ENCODE measurements at regions not wholly inside any gene's neighbourhood (a gene's known extent, or its start where the extent isn't known, plus 50 kb on each side); places are given as distances from the start of the nearest gene placed in this dataset.
"Not testable (repeated sequence)": the region's sequence is repeated elsewhere in the genome, so short reads cannot be mapped to it uniquely, and the experiment has no call there.

- TF ChIP-seq ZNF274 (IDR thresholded peaks at IDR 0.05; ENCODE audit: low read depth, low read length); SUZ12 (IDR thresholded peaks at IDR 0.05; ENCODE audit: extremely low read depth, insufficient read depth, insufficient read length): not testable (repeated sequence)
These were observed 78.5 kb upstream of the AMZ2 start for GRCh38 chr17:68169165-68169821.
